PC-9 (cell line): ENCODE measurements at regions not wholly inside any gene's neighbourhood (a gene's known extent, or its start where the extent isn't known, plus 50 kb on each side); places are given as distances from the start of the nearest gene placed in this dataset.

Experiments used
- BruUV-seq: library from RNA; stranded (reverse); fragments of 400-500 nt; replicated peaks from 2 replicates; lab custom pipeline; 2021; lab: Mats Ljungman, UMichigan
- CTCF ChIA-PET: fragments of 300-600 bp; sonication (Branson Sonifier 250); formaldehyde crosslinking; loops from one replicate; lab custom pipeline; 2022; ENCODE audit warnings: antibody characterized with exemption; lab: Charles Lee
- POLR2A ChIA-PET: fragments of 300-600 bp; sonication (Branson Sonifier 250); formaldehyde crosslinking; loops from one replicate; lab custom pipeline; 2022; ENCODE audit warnings: antibody characterized with exemption; ENCODE audit not compliant: unreplicated experiment; lab: Charles Lee
- DNase-seq, 2 experiments: peaks; one replicate each; pipeline versions ENCODE4 v3.0.0 to v3.0.0-alpha.2; 2015 to 2022; ENCODE audit warnings: mixed read lengths in 1 of 2
- H2AFZ ChIP-seq: fragments of 200-600 bp; sonication (generic); 2 replicates; pipeline ENCODE4 v1.8.1; 2017; ENCODE audit warnings: antibody characterized with exemption
- H3F3A ChIP-seq: fragments of 200-600 bp; sonication (generic); 2 replicates; pipeline ENCODE4 v1.8.1; 2017; ENCODE audit warnings: antibody characterized with exemption, mild to moderate bottlenecking, low read depth; ENCODE audit not compliant: insufficient read depth
- H3K27ac ChIP-seq: fragments of 200-600 bp; sonication (generic); 2 replicates; pipeline ENCODE4 v1.6.1; 2016; ENCODE audit warnings: mixed run types
- H3K27me3 ChIP-seq: fragments of 200-600 bp; sonication (generic); 2 replicates; pipeline ENCODE4 v1.6.1; 2016; ENCODE audit warnings: low read depth, mixed run types; ENCODE audit not compliant: insufficient read depth
- H3K36me3 ChIP-seq: fragments of 200-600 bp; sonication (generic); 2 replicates; pipeline ENCODE4 v1.6.1; 2016; ENCODE audit warnings: low read depth, mixed run types
- H3K4me1 ChIP-seq: fragments of 200-600 bp; sonication (generic); replicated peaks from 2 replicates; pipeline ENCODE4 v1.6.1; 2016; ENCODE audit warnings: mixed run types; ENCODE audit not compliant: insufficient read depth
- H3K4me2 ChIP-seq: fragments of 200-600 bp; sonication (generic); 2 replicates; pipeline ENCODE4 v1.6.1; 2017; ENCODE audit warnings: mixed run types
- H3K4me3 ChIP-seq: fragments of 200-600 bp; sonication (generic); 2 replicates; pipeline ENCODE4 v1.6.1; 2016; ENCODE audit warnings: mixed run types
- H3K79me2 ChIP-seq: fragments of 200-600 bp; sonication (generic); 2 replicates; pipeline ENCODE4 v1.6.1; 2017; ENCODE audit warnings: low read depth, mixed run types
- H3K9me2 ChIP-seq: fragments of 200-600 bp; sonication (generic); 2 replicates; pipeline ENCODE4 v1.8.1; 2017; ENCODE audit warnings: mild to moderate bottlenecking; ENCODE audit not compliant: insufficient read depth
- H3K9me3 ChIP-seq: fragments of 200-600 bp; sonication (generic); 2 replicates; pipeline ENCODE4 v1.8.1; 2016; ENCODE audit warnings: low read depth; ENCODE audit not compliant: insufficient read depth
- H4K20me1 ChIP-seq: fragments of 200-600 bp; sonication (generic); 2 replicates; pipeline ENCODE4 v1.8.1; 2017; ENCODE audit not compliant: insufficient read depth
- EZH2 ChIP-seq: fragments of 200-600 bp; sonication (generic); IDR thresholded peaks from 2 replicates; pipeline ENCODE4 v1.8.0; 2017; ENCODE audit warnings: antibody characterized with exemption, low read depth
- intact Hi-C: fragments of 100-400 bp; cut with micrococcal nuclease; formaldehyde crosslinking; loops from one replicate; pipeline ENCODE4 v1.10.0; 2022; ENCODE audit not compliant: unreplicated experiment
- TF ChIP-seq, protein P1 (sequence below): fragments of 200-600 bp; sonication (generic); conservative IDR thresholded peaks from 2 replicates; pipeline ENCODE4 v1.6.1; 2017; ENCODE audit warnings: mixed run types, antibody characterized with exemption, mild to moderate bottlenecking, moderate library complexity

DNA sequence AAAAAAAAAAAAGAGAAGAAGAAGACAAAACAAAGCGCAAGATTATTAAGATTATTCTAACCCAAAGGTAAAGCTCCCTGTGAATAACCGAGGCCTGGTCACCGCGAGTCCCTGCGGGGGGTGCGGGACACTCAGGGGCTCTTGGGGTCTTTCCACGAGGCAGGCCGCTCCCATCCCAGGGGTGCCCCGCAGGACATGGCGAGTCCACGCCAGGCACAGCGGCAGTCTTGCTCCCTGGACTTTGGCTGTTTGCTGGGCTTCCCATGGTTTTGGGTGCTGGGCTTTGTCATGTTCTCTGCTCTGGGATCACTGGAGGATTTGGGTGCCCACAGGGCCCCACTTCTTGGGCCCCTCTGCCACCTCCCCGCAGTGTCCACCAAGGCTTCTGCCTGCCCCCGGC, 137.4 kb upstream of the TCERG1L start:
- Histone ChIP-seq H3K4me2 (no peak overlapping the region), H3K27ac (no peak overlapping the region), H3K4me3 (no peak overlapping the region), H2AFZ (no peak overlapping the region), H4K20me1 (no peaks in the 10 kb centered on the region), H3K9me2 (no peaks in the 10 kb centered on the region), H3K27me3 (peaks cover 39% of the 10 kb centered on the region), H3K36me3 (no peaks in the 10 kb centered on the region), H3F3A (no peaks in the 10 kb centered on the region), H3K9me3 (no peaks in the 10 kb centered on the region), H3K79me2 (no peaks in the 10 kb centered on the region), H3K4me1 (no peaks in the 10 kb centered on the region)
- CTCF ChIA-PET = no interaction called here
- intact Hi-C loops = no loop called here
- no peak for DNase-seq
- TF ChIP-seq EZH2 = no peak
- TF ChIP-seq, protein P1, sequence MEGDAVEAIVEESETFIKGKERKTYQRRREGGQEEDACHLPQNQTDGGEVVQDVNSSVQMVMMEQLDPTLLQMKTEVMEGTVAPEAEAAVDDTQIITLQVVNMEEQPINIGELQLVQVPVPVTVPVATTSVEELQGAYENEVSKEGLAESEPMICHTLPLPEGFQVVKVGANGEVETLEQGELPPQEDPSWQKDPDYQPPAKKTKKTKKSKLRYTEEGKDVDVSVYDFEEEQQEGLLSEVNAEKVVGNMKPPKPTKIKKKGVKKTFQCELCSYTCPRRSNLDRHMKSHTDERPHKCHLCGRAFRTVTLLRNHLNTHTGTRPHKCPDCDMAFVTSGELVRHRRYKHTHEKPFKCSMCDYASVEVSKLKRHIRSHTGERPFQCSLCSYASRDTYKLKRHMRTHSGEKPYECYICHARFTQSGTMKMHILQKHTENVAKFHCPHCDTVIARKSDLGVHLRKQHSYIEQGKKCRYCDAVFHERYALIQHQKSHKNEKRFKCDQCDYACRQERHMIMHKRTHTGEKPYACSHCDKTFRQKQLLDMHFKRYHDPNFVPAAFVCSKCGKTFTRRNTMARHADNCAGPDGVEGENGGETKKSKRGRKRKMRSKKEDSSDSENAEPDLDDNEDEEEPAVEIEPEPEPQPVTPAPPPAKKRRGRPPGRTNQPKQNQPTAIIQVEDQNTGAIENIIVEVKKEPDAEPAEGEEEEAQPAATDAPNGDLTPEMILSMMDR = no peak
- no TSS peak for BruUV-seq
- POLR2A ChIA-PET = no interaction called here

DNA sequence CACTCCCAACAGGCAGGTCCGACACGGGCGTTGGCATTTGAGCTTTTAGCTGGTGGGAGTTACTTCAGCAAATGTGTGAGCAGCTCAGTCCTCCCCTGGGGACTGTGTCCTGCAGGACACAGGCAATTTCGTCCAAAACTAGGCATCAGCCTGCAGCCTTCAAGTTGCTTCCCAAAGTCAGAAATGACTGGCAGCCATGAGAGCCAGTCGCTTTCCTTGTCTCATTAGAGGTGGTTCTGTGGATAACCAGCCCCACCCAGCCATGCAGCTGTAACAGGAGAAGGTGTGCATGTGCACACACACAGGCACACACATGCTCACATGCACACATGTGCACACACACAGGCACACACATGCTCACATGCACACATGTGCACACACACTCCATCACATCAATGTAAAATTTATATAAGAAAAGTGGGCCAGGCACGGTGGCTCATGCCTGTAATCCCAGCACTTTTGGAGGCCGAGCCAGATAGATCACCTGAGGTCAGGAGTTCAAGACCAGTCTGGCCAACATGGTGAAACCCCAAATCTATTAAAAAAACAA, 138.8 kb upstream of the TCERG1L start:
- no peaks in the 10 kb centered on the region for H3K9me2 ChIP-seq
- BruUV-seq = no TSS peak
- H2AFZ ChIP-seq = no peak overlapping the region
- no peak overlapping the region for H3K27ac ChIP-seq
- TF ChIP-seq, protein P1 = no peak
- no peak for TF ChIP-seq EZH2
- CTCF ChIA-PET = no interaction called here
- peaks cover 45% of the 10 kb centered on the region for H3K27me3 ChIP-seq
- no peak for DNase-seq
- POLR2A ChIA-PET = no interaction called here
- no peaks in the 10 kb centered on the region for H3K4me1 ChIP-seq
- no peak overlapping the region for H3K4me2 ChIP-seq
- no peaks in the 10 kb centered on the region for H3K36me3 ChIP-seq
- H4K20me1 ChIP-seq = no peaks in the 10 kb centered on the region
- H3K79me2 ChIP-seq = no peaks in the 10 kb centered on the region
- no peak overlapping the region for H3K4me3 ChIP-seq
- H3F3A ChIP-seq = no peaks in the 10 kb centered on the region
- H3K9me3 ChIP-seq = no peaks in the 10 kb centered on the region
- intact Hi-C loops = no loop called here

DNA sequence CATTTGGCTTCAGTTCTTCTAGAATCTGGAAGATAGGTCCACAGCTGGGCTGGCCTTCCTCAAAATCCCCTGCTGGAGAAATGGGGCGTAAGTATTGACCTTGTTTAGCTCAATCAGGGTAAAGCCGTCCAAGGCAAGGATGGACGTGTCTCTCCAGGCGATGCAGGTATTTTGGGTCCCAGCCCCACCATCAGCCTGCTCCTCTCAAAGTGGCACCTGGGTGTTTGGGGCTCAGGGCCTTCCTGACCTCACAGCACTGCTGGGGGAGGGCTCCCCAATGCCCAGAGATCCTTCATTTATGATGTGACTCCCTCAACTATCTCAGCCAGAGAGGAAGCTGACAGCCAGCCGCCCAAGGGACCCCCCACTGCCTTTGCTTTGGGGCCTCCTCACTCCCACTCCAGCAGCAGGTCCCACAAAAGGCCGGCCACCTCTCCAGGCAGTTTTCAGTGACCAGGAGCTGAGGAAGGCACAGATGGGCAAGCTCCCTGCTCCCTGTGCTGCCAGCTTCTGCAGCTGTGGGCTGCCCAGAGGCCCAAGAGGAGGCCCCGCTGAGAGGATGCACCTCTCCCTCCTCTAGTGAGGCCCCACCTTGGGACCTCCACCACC, 140.0 kb upstream of the TCERG1L start:
- Histone ChIP-seq H3K9me3 (no peaks in the 10 kb centered on the region), H3K36me3 (no peaks in the 10 kb centered on the region), H2AFZ (no peak overlapping the region), H4K20me1 (no peaks in the 10 kb centered on the region), H3K4me2 (no peak overlapping the region), H3K9me2 (no peaks in the 10 kb centered on the region), H3F3A (no peaks in the 10 kb centered on the region), H3K4me1 (no peaks in the 10 kb centered on the region), H3K27me3 (peaks cover 44% of the 10 kb centered on the region), H3K79me2 (no peaks in the 10 kb centered on the region), H3K27ac (no peak overlapping the region), H3K4me3 (no peak overlapping the region)
- intact Hi-C loops = no loop called here
- POLR2A ChIA-PET = no interaction called here
- CTCF ChIA-PET = no interaction called here
- no peak for DNase-seq
- no TSS peak for BruUV-seq
- no peak for TF ChIP-seq EZH2
- TF ChIP-seq, protein P1 = no peak
